NCI-H2029 (cell line): ENCODE measurements at regions not wholly inside any gene's neighbourhood (a gene's known extent, or its start where the extent isn't known, plus 50 kb on each side); places are given as distances from the start of the nearest gene placed in this dataset.
"Not testable (repeated sequence)": the region's sequence is repeated elsewhere in the genome, so short reads cannot be mapped to it uniquely, and the experiment has no call there.

Experiments
- DNase-seq: peaks from one replicate; lab custom pipeline; 2025; lab: John Stamatoyannopoulos, UW

- DNase-seq, result no peak
Observed at GRCh38 chr13:43946281-43946680, 66.6 kb downstream of the LACC1 start.

GRCh38 chr13:43947897-43948458, 68.3 kb downstream of the LACC1 start:
- DNase-seq, result no peak

- DNase-seq, result no peak
Observed at GRCh38 chr13:43953370-43953769, 73.7 kb downstream of the LACC1 start.

GRCh38 chr13:43956975-43957374, 77.3 kb downstream of the LACC1 start:
- DNase-seq, result not testable (repeated sequence)

GRCh38 chr13:43959291-43959690, 79.6 kb downstream of the LACC1 start:
- DNase-seq, result no peak

GRCh38 chr13:43961909-43962308, 82.2 kb downstream of the LACC1 start:
- DNase-seq, result no peak

GRCh38 chr13:43963726-43964125, 84.0 kb downstream of the LACC1 start:
- DNase-seq, result no peak

- no peak for DNase-seq
Observed at GRCh38 chr13:43964698-43965458, 85.2 kb downstream of the LACC1 start.

- DNase-seq, result no peak
Observed at GRCh38 chr13:43965459-43965845, 85.7 kb downstream of the LACC1 start.

GRCh38 chr13:43968251-43968942, 88.7 kb downstream of the LACC1 start:
- not testable (repeated sequence) for DNase-seq

GRCh38 chr13:43968943-43969690, 89.4 kb downstream of the LACC1 start:
- DNase-seq, result not testable (repeated sequence)

GRCh38 chr13:43969919-43970318, 90.2 kb downstream of the LACC1 start:
- not testable (repeated sequence) for DNase-seq

- not testable (repeated sequence) for DNase-seq
Observed at GRCh38 chr13:43970520-43971242, 91.0 kb downstream of the LACC1 start.

GRCh38 chr13:43971324-43971723, 91.6 kb downstream of the LACC1 start:
- not testable (repeated sequence) for DNase-seq

- no peak for DNase-seq
Observed at GRCh38 chr13:43977911-43978310, 98.2 kb downstream of the LACC1 start.

- no peak for DNase-seq
Observed at GRCh38 chr13:43978688-43979087, 99.0 kb downstream of the LACC1 start.

GRCh38 chr13:43979492-43979891, 99.8 kb downstream of the LACC1 start:
- DNase-seq, result no peak

- no peak for DNase-seq
Observed at GRCh38 chr13:43980587-43980986, 100.9 kb downstream of the LACC1 start.

- no peak for DNase-seq
Observed at GRCh38 chr13:43981091-43981490, 101.4 kb downstream of the LACC1 start.

- DNase-seq, result no peak
Observed at GRCh38 chr13:43981512-43982301, 102.0 kb downstream of the LACC1 start.

- DNase-seq, result no peak
Observed at GRCh38 chr13:43983373-43983772, 103.7 kb downstream of the LACC1 start.
